K562 (cell line): ENCODE measurements at regions not wholly inside any gene's neighbourhood (a gene's known extent, or its start where the extent isn't known, plus 50 kb on each side); places are given as distances from the start of the nearest gene placed in this dataset.

ENCODE experiments used
- ARID3B ChIP-seq: fragments of 250-450 bp; sonication (Bioruptor Pico); IDR thresholded peaks from 2 replicates; pipeline ENCODE4 v1.4.0; 2020; ENCODE audit warnings: borderline replicate concordance
- CTBP1 ChIP-seq: fragments of 450-650 bp; IDR thresholded peaks from 2 replicates; pipeline ENCODE4 v1.6.1; 2016; ENCODE audit warnings: borderline replicate concordance
- KAT8 ChIP-seq: fragments of 450-650 bp; IDR thresholded peaks from 2 replicates; pipeline ENCODE4 v1.6.1; 2016; ENCODE audit warnings: low read depth, mild to moderate bottlenecking
- LEF1 ChIP-seq: fragments of 450-650 bp; IDR thresholded peaks from 2 replicates; pipeline ENCODE4 v1.6.1; 2016; ENCODE audit warnings: mild to moderate bottlenecking
- RAD51 ChIP-seq: fragments of 450-650 bp; IDR thresholded peaks from 2 replicates; pipeline ENCODE4 v1.7.1; 2016; ENCODE audit warnings: low read depth, mild to moderate bottlenecking, borderline replicate concordance
- SAFB2 ChIP-seq: fragments of 200-400 bp; formaldehyde crosslinking; IDR thresholded peaks from 2 replicates; pipeline ENCODE4 v1.6.1; 2018; ENCODE audit warnings: borderline replicate concordance, low read length, low read depth, moderate library complexity; ENCODE audit not compliant: severe bottlenecking
- ZC3H4 ChIP-seq: sonication (generic); formaldehyde crosslinking; IDR thresholded peaks from 2 replicates; pipeline ENCODE4 v1.9.0; 2021; ENCODE audit warnings: missing genetic modification reagents, borderline replicate concordance
- ZKSCAN3 ChIP-seq: fragments of 250-450 bp; sonication (Bioruptor Pico); IDR thresholded peaks from 2 replicates; pipeline ENCODE4 v1.4.0; 2020
- ZNF3 ChIP-seq: fragments of 250-450 bp; sonication (Bioruptor Pico); IDR thresholded peaks from 2 replicates; pipeline ENCODE4 v1.5.0; 2021; ENCODE audit warnings: mild to moderate bottlenecking, moderate library complexity
- ZNF444 ChIP-seq: fragments of 250-450 bp; sonication (Bioruptor Pico); IDR thresholded peaks from 2 replicates; pipeline ENCODE4 v1.4.0; 2020; ENCODE audit warnings: mild to moderate bottlenecking, moderate library complexity
- ZNF76 ChIP-seq: fragments of 250-450 bp; sonication (Bioruptor Pico); IDR thresholded peaks from 2 replicates; pipeline ENCODE4 v1.4.0; 2020; ENCODE audit warnings: mild to moderate bottlenecking, moderate library complexity, borderline replicate concordance
- TF ChIP-seq, protein P1 (sequence below), 2 experiments: IDR thresholded peaks; 2 replicates each; pipeline ENCODE4 v1.6.1; 2011; ENCODE audit warnings: borderline replicate concordance in 1 of 2, control low read depth in 1 of 2, low read depth in 1 of 2, low read length in 1 of 2, mild to moderate bottlenecking in 1 of 2, mixed read lengths in 1 of 2, moderate library complexity in 1 of 2; ENCODE audit not compliant: insufficient read depth in 1 of 2, insufficient read length in 1 of 2, poor library complexity in 1 of 2, severe bottlenecking in 1 of 2; ENCODE audit errors: extremely low read depth in 1 of 2
- TF ChIP-seq, protein P2 (sequence below), 2 experiments: fragments of 450-650 bp; IDR thresholded peaks; 2 replicates each; pipeline ENCODE4 v1.6.1; 2016

DNA sequence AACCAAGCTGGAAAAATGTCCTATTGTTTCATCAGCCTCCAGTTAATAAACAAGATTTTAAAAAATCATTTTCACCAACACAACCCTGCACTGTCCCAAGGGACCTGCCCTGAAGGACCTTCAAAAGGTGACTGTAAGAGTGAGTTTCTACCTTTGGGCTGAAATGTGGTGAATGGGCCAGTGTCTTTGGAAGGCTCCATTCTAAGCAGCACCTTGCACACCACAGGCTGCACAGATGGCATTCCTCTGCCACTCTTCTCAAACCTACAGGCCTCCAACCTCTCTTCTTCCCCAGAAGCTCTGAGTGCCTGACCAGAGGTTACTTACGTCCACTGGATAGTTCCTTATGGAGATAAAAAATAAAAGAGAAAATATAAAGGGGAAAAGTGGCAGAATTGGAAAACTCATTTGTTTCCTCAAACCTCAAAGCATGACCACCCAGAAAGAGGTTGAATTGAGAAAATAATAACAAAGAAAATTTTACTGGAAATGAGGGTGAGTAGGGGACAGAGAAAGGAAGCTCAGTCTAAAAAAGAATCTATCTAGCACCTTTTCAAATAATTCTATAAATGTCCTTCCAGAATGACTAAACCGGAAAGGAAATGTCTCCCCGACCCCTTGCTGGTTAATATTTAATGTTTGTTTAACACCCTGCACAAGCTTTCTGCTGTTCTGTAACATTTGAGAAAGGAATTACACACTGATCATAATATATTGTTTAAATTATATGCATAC lies 175.7 kb downstream of the METTL4 start (continued):
- TF ChIP-seq, protein P1, sequence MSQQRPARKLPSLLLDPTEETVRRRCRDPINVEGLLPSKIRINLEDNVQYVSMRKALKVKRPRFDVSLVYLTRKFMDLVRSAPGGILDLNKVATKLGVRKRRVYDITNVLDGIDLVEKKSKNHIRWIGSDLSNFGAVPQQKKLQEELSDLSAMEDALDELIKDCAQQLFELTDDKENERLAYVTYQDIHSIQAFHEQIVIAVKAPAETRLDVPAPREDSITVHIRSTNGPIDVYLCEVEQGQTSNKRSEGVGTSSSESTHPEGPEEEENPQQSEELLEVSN (IDR thresholded peaks at IDR 0.05; ENCODE audit: borderline replicate concordance in 1 of 2, extremely low read depth in 1 of 2, insufficient read depth in 1 of 2, insufficient read length in 1 of 2, low read depth in 1 of 2, low read length in 1 of 2, poor library complexity in 1 of 2, severe bottlenecking in 1 of 2) = no peak
- TF ChIP-seq RAD51 (no peak), ZKSCAN3 (no peak), SAFB2 (no peak), ZC3H4 (no peak), CTBP1 (no peak), ARID3B (no peak), LEF1 (no peak), ZNF444 (CRISPR knock-in tag) (no peak), ZNF76 (no peak), ZNF3 (CRISPR knock-in tag) (no peak), KAT8 (no peak)
- TF ChIP-seq, protein P2, sequence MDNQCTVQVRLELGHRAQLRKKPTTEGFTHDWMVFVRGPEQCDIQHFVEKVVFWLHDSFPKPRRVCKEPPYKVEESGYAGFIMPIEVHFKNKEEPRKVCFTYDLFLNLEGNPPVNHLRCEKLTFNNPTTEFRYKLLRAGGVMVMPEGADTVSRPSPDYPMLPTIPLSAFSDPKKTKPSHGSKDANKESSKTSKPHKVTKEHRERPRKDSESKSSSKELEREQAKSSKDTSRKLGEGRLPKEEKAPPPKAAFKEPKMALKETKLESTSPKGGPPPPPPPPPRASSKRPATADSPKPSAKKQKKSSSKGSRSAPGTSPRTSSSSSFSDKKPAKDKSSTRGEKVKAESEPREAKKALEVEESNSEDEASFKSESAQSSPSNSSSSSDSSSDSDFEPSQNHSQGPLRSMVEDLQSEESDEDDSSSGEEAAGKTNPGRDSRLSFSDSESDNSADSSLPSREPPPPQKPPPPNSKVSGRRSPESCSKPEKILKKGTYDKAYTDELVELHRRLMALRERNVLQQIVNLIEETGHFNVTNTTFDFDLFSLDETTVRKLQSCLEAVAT (IDR thresholded peaks at IDR 0.05) = no peak
